KG1 (cell line): ENCODE measurements at regions not wholly inside any gene's neighbourhood (a gene's known extent, or its start where the extent isn't known, plus 50 kb on each side); places are given as distances from the start of the nearest gene placed in this dataset.

ENCODE experiments used
- DNase-seq: peaks from one replicate; lab custom pipeline; 2025; lab: John Stamatoyannopoulos, UW

DNA sequence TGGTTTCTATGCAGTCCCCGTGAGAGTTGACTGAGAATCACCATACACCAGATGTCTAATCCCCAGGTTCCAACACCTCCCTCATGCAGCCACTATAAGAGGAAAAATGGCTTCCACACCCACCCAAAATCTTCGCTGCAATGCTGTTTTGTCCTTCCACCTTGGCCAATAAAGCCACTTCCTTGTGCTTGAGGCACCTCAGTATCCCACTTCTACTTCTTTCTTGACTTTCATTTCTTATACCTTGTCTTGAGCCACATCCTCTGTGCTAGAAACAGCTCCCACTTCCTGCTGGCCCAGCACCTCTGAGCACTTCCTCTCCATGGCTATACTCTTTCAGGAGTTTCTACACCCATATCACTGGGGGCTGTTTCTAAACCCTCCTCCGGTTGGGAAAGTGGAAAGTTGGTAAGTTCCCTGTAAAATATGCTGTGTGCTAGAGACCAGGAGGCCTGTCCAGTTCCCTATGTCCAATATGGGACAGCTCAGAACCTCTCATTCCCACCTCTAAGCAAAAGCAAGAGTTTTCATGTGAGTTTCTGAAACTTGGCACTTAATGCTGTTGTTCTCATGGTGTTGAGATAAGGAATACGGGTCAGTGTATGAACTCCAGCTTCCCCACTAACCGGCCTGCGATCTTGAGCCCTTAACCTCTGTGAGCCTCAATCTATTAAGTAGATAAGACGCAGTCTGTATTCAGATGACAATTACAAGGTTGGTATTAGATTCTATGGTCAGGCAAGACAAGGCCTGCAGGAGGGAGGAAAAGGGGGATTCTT is 209.1 kb upstream of the ID2 start:
- DNase-seq: no peak

DNA sequence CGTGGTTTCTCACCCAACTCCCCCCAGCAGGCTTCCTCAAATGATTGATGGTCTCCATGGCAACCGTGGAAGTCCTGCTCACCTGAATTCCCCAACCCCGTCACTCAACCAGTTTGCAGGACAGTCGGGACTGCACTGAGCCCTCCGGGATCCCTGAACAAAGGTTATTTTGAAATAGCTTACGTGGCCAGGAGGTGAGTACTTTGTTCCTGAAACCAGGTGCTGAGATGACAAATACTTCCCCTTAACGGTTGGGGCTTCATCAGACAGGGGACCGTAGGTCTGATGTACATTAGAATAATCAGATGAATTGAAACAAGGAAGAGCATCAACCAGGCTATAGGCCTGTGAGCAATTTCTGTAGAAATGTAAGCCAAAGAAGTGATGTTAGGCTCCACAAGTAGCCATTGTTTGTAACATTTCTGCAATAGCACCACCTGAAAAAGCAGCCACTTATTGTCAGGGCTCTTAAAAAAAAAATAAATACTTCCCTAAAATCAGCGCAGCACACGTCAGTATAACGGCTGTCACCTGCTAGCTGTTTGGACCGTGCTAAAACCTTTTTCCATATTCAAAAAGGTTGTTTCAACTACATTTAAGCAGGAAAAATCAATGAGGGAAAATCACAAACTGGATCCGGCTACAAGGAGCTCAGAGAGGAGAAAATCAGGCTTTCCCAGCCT is 206.4 kb upstream of the ID2 start:
- no peak for DNase-seq

DNA sequence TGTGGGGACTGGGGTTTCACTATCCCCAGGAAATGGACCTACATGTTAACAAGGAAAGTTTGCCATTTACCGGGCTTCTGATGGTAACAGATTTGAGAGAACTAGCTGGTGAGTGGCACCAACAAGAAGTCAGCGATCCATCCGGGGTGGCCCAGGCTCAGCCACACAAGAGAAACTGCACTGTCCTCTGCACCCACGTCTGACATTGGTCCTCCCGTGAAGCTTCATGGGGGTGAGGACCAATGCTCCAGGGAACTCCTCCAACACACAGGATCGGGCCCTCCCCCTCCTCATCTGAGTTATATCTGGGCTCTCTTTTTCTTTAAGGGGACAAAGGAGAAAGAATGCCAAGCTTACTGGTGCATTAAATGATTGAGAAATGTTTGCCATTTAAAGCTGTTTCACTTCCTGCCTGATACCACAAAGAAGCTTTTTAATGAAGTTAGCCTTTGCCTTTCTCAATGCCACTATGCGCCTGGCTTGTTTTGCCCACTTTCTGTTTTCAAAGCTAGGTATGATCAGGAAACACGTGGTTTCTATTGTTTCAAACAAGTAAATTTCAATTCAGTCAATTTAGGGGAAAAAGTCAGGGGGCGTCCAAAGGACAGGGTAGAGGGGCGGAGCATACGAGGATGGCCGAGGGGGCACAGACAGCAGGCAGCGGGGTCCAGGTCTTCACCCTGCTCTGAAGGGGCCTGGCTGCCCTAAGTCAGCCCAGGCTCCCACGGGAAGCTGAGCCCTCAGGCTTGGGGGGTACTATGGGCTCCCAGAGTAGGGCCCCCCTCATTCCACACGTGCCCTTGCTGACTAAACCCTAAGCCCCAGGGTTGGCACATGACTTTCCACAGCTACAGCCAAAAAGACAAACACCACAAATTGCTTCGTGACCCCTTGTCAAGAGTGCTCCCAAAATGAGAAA is 204.0 kb upstream of the ID2 start:
- DNase-seq: no peak

DNA sequence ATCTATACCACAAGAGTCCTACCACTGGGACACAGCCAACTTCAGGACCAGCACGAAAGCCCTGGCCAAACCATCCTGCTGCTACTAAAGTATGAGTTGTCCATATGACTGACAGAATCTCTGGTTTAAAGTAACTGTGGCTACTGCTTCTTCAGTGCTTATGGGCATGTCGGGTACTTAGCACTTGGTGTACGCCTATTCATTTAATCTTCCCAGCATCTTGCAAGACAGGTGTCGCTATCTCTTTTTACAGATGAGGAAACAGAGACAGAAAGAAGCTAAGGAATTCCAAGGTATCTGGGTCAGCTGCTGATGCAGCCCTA is 203.4 kb upstream of the ID2 start:
- no peak for DNase-seq

DNA sequence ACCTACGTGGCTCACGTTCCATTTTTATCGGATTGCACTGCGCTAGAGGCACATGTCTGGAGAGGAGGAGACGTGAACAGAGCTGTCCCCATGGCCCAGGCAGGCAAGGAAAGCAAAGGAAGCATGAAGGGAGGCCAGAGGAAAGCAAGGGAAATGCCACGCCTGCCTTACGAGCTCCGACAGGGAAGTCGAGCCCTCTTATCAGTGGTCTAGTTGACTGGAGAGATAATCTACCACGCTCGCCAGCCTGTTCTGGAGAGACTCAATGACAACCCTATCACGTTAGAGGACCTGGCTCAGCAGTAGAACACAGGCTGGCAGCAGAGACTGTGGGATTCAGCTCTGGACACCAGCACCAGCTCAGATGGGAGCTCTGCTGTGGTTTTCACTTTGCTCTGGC is 202.6 kb upstream of the ID2 start:
- no peak for DNase-seq

DNA sequence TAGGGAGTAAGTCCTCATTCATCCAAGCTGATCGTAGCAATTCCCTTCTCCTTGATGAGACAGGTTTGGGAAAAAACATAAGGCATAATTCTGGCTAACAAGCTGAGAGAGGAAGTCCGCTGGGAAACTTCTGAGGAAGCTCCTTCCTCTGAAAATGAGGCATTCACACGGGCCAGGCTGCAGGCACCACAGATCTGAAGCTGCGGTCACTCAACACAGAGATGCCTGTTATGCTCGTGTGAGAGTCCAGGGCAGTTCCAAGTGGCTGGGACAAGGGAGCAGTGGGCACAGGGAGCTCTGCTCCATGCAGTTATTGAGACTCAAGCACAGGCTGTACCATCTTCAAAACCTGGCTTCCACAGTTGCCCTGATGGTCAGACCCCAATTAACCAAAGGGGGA is 200.9 kb upstream of the ID2 start:
- no peak for DNase-seq

DNA sequence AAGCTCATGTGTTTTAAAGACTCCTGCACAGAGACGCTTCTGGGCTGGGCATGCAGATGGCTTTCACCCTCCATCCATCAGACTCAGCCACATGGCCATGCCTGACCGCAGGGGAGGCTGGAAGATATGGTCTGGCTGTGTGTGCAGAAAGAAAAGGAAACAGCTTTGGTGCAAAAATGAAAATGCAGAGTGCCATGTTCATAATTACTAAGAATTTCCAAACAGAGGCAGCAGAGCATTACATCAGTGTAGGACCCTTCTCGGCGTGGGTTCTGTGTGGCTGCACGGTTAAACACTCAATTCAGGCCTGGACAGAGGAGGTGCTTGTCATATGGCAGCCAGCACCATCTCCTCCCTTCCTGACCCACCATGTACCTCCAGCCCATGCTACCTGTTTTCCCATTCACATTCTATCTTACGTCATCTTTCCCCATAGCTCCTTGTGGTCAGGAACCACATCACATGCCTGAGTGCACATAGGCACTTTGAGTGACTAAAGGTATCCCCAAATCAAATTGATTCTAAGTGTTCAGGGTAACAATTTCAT is 200.3 kb upstream of the ID2 start:
- no peak for DNase-seq

DNA sequence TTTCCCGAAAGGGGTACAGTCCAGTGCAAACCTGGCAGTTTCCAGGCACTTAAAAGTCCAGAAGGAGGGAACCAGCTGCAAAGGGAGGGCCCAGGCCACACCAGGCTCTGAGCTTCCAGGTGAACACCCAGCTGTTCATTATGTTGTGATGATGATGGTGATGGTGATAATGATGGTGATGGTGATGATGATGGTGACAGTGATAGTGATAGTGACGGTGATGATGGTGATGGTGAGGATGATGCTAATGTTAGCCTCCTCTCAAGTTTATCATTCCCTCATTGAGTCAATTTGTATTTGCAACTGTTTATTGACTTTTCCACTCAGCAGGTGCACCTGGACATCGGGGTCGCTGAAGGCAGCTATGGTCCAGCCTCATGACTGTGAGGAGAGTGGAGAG is 199.4 kb upstream of the ID2 start:
- no peak for DNase-seq

DNA sequence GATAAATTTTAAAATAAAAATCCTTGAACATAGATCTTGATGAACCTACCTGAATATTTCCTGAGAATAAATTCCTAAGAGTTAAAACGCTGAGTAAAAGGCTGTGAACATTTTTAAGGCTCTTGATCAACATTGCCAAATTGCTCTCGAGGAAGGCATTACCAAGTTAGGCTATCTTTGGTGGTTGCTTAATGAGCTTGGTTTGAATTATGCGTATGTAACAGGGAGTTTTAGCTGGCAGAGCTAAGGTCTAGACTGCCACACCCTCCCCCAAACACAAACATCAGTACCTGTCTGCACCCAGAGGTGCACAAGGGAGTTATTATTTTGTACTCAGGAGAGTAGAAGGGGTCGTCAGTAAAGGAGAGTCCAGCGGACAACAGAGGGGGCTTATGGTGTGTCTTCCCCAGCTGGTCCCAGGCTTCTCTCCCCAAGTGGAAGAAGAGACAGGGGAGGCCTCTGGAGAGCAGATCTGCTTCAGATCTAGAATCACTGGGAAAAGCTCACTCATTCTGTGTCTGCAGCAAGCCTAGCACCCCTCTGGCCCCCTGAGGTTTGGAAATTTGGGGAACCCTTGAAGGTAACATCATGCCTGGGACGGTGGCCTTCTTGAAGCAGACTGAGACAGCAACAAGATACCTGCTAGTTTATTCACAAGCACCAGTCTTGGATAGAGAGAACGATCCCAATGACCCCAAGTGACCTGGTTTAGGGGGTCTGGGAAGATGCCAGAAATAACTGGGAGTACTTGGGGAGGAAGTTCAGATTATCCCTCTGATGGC is 197.2 kb upstream of the ID2 start:
- no peak for DNase-seq

DNA sequence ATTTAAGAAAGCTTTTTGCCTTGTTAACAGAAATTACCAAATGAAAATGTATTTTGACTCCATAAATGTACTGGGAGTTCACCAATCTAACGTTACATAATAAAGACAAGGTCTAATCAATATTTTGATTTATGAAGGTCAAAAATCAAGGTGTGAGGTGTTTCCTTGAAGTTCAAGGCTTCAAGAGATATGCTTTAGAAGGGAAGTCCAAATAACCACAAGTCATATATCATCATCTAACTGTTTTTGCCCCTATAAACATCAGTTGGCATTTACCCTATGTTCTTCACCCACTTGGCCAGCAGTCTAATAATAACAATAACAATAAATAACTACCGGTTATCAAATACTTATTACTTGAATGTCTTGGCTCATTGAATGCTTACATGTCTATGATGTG is 196.1 kb upstream of the ID2 start:
- no peak for DNase-seq

DNA sequence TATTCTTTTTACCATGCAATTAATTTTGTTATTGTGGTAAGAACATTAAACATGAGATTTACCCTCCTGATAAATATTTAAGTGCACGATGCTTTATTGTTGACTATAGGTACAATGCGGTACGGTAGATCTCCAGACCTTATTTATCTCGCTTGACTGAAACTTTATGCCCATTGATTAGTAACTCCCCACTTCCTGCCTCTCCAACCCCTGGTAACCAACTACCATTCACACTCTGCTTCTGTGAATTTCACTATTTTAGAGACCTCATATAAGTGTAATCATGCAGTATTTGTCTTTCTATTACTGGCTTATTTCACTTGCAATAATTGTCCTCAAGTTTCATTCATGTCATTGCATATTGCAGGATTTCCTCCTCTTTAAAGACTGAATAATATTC is 195.7 kb upstream of the ID2 start:
- DNase-seq: no peak

DNA sequence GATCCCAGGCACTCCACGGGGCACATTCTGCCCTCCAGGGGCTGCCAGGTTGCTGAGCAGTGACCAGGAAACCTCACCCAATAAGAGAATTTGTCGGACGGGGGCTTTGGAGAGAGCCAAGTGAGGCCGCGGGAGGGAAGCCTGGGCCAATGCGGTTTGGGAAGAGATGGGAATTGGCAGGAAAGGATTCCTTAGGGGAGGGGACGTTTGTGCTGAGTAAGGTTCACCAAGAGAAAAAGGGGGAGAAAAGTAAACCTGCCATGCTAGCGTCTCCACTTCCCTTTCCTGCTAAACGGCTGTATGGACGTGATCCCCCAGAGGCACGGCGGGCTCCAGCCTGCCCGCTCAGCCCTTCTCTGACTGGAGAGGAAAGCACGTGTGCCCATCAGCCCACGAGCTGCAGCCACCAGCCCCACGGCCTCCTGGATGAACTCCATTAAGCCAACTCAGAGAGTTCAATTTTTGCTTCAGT is 194.4 kb upstream of the ID2 start:
- DNase-seq: no peak

DNA sequence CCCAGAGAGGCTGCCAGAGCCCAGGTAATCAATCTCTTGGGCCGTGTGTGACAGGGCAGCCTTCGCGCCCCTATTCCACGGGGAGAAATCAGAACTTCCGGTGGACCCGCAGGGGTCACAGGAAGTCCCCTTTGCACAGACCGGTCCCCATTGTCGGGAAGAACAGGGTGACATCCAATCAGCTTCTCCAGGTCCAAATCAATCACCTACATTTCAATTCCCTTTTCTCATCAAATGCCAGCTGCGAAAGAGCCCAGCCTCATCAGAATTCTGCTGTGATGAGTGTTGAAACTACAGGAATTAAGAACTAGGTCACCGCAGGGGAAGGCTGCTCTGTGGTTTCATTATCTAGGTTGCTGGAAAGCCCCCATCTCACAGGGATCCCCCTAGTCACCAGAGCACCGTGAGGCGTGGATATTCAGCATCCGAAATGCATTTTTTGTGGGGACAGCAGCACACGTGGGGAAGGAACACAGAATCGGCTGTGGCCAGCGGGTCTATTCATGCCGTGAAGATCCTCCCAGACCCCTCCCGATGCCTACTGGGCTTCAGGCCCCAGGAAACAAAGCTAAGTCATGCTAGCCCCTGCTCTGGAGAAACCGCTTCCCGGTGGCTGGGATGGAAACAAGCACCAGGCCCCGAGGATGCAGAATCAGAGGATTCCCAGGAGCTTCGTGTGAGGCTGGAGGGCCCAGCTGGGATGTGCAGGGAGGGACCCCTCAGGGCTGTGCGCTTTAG is 193.7 kb upstream of the ID2 start:
- DNase-seq: no peak

DNA sequence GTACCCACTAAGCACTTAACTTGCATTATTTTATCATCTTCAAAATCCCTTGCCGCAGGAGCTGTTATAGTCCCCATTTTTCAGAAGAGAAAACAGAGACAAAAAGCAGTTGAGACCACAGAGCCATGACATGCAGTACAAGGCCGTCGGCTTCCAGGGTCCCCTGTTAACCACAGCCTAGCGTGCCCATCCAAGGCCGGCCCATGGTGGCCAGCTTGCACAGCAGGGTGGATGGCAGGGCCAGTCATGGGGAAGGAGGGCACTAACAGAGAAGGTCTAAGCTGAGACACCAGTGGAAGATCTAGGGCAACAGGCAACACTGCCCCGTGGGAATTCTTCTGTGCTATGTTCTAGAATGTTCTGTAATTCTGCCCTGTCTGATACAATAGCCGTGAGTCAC is 192.6 kb upstream of the ID2 start:
- DNase-seq: no peak

DNA sequence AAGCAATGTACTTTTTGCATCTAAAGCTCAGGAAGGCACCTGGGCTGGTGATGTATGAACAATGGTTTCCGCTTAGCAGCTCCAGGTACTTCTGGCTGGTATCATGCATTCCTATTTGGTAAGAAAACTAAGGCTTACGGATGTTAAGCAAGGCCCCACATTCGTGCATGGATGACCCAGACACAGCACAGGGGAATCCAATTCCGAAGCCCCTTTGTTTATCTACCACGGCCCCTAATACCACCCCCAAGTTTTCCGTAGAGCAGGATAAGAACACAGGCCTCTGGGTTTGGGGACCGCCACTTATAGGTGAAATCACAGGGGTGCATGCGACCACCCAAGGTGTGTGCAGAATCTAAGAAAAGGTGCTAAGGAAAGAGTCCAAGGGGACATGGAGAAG is 192.1 kb upstream of the ID2 start:
- no peak for DNase-seq

DNA sequence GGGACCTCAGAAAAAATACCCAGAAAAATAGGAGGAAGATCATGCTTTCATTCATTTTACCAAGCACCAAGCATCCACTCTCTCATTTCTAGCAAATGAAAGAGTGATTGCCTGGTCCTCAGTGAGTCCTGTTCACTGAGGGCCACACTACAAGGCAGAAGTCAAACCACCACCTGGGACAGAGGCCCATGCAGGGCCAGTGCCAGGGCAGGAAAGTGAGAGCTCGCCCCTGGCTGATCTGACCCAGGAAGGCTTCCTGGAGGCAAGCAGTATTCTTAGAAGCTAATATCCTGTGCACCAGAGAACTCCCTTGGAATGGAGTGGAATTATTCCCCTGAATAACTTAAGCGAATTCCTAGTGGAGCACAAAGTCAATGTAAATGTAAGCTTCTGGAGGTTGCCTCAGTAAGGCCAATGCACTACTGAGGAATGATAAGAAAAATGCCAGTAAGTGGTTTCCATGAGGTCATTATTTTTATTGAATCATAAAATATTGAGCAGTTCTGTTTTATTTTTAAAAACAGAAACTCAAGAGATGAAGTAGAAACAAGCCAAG is 191.6 kb upstream of the ID2 start:
- DNase-seq: no peak

DNA sequence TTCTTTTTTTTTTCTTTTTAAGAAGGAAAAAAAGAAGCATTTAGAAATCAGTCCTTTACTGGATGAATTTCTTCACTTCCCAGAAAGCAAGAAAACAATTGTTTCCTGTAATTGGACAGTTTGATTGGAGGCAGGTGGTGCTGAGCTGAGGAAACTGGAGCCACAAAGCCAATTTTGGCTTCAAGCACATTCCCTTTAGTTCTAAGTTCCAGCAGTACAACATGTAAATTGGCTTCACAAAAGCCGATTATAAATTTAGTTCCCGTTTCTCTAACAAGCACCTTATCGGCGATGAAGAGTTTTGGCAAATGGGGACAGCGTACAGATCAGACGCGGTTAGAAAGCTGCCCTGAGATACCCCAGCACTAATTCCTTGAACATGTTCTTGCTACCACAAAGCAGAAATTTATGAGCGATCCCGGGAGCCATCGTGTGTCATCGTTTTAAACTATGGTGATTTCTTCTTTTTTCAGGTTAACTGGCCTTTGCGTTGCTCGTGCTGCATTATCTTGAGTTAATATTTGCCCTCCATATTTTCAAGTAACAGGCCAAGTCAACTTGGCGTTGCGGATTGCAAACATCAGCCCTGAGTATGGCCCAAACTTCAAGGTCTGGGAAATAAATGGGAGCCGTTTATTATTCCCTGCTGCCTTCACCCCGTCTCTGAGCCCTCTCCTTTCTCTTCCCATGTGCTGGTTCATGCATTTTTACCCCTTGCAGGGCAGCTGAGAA is 190.4 kb upstream of the ID2 start:
- DNase-seq: no peak

DNA sequence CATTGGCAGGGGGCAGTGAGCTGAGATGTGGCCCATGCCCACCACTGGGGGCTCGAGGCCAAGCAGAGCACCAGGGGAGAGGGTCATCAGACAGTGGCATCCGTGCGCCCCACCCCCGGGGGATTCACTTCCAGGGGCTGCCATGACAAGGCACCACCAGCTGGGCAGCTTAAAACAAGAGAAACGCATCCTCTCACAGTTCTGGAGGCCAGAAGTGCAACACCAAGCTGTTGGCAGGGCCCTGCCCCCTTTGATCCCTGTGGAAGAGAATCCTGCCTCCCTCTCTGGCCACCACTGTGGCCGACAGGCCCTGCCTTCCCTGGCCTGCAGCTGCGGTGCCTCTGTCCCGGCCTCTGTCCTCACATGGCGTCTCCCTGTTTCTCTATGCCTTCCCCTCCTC is 187.7 kb upstream of the ID2 start:
- no peak for DNase-seq

DNA sequence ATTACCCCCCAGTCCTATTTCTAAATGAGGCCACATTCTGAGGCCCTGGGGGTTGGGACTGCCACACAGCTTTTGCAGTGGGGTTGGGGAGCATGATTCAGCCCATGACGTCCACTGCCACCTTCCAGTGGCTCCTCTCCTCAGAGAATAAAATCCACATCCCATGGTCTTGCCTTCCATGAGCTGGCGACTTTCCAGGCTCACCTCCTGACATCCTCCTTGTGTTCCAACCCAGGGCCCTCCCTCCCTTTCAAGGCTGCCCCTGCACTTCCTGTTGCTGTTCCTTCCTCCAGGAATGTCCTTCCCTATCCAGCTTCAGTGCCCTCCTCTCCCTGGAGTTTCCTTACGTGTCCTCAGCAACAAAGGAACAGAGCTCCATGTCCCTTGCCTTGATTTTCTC is 187.3 kb upstream of the ID2 start:
- DNase-seq: no peak
